ENCODE measurements at regions not wholly inside any gene's neighbourhood (a gene's known extent, or its start where the extent isn't known, plus 50 kb on each side); places are given as distances from the start of the nearest gene placed in this dataset.

GRCh38 chr2:21667638-21668037, 543.9 kb downstream of the TDRD15 start:
- TF ChIP-seq CTCF (IDR thresholded peaks at IDR 0.05; ENCODE audit: borderline replicate concordance, extremely low read depth, low read length, poor library complexity, severe bottlenecking) (no peak), EZH2 (IDR thresholded peaks at IDR 0.05; ENCODE audit: borderline replicate concordance, low read depth, low read length, severe bottlenecking) (no peak)

Measured in DND-41 (cell line).